22Rv1 (cell line): ENCODE measurements at regions not wholly inside any gene's neighbourhood (a gene's known extent, or its start where the extent isn't known, plus 50 kb on each side); places are given as distances from the start of the nearest gene placed in this dataset.

ENCODE experiments used
- H3K27ac ChIP-seq: fragments of 450-650 bp; 2 replicates; pipeline ENCODE4 v1.5.1; 2017
- ZFX ChIP-seq: fragments of 450-650 bp; IDR thresholded peaks from 2 replicates; pipeline ENCODE4 v1.6.1; 2017; ENCODE audit warnings: antibody characterized with exemption, borderline replicate concordance
- TF ChIP-seq, protein P1 (sequence below): fragments of 450-650 bp; IDR thresholded peaks from 2 replicates; pipeline ENCODE4 v1.5.1; 2017; ENCODE audit warnings: mild to moderate bottlenecking

DNA sequence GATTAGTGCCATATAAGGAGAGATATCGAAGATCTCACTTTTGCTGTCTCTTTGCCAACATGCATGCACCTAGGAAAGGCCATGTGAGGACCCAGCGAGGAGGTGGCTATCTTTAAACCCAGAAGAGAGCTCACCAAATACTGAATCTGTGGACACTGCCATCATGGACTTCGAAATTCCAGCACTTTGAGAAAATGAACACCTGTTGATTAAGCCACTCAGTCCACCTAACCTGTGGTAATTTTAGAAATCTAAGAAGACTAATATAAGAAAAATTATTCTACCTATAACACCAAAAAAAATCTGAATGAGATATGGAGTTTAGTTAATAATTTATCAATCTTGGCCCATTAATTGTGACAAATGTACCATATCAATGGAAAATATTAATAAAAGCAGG, 193.6 kb upstream of the CARD18 start:
- TF ChIP-seq, protein P1, sequence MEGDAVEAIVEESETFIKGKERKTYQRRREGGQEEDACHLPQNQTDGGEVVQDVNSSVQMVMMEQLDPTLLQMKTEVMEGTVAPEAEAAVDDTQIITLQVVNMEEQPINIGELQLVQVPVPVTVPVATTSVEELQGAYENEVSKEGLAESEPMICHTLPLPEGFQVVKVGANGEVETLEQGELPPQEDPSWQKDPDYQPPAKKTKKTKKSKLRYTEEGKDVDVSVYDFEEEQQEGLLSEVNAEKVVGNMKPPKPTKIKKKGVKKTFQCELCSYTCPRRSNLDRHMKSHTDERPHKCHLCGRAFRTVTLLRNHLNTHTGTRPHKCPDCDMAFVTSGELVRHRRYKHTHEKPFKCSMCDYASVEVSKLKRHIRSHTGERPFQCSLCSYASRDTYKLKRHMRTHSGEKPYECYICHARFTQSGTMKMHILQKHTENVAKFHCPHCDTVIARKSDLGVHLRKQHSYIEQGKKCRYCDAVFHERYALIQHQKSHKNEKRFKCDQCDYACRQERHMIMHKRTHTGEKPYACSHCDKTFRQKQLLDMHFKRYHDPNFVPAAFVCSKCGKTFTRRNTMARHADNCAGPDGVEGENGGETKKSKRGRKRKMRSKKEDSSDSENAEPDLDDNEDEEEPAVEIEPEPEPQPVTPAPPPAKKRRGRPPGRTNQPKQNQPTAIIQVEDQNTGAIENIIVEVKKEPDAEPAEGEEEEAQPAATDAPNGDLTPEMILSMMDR, result no peak
- no peak for TF ChIP-seq ZFX
- no peak overlapping the region for H3K27ac ChIP-seq

- TF ChIP-seq, protein P1, result no peak
- no peak for TF ChIP-seq ZFX
- H3K27ac ChIP-seq, result no peak overlapping the region
Observed at GRCh38 chr11:105332171-105332570, 192.6 kb upstream of the CARD18 start.

DNA sequence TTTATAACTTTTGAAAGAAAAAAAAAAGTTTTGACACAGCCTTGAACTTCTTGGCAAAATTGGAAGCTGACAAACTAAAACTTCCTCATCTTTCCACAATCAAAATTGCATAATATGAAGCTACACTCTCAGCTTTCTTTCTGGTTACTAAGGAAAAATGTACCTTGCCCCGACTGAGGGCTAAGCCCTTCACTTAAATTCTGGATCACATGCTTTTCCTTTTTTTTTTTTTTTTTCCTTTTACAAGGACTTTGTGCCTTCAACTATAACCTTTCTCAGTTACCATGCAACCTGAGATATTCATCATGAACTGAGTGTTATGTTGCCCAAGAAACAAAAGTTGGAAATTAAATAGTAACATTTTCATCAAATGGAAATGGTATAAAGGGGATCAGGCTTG, 188.5 kb upstream of the CARD18 start:
- H3K27ac ChIP-seq, result no peak overlapping the region
- TF ChIP-seq, protein P1, result no peak
- TF ChIP-seq ZFX, result no peak

- TF ChIP-seq, protein P1, result no peak
- no peak for TF ChIP-seq ZFX
- H3K27ac ChIP-seq, result no peak overlapping the region
Observed at GRCh38 chr11:105324156-105324555, 184.6 kb upstream of the CARD18 start.

DNA sequence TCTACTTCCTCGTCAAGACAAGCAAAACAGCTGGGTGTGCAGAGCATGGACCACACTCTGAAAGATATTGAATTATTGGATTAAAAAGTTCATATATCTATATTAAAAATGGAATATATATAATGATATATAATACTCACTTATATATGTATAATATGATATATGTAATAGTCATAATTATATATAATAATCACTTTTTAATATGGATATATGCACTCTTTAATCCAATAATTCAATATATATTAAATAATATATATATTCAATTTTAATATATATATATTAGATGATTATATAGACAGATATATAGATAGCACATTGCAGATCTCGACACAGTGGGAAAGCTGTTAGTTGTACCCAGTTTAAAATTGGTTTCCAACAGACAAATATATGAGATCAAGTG, 182.1 kb upstream of the CARD18 start:
- TF ChIP-seq, protein P1, result no peak
- TF ChIP-seq ZFX, result no peak
- H3K27ac ChIP-seq, result no peak overlapping the region

DNA sequence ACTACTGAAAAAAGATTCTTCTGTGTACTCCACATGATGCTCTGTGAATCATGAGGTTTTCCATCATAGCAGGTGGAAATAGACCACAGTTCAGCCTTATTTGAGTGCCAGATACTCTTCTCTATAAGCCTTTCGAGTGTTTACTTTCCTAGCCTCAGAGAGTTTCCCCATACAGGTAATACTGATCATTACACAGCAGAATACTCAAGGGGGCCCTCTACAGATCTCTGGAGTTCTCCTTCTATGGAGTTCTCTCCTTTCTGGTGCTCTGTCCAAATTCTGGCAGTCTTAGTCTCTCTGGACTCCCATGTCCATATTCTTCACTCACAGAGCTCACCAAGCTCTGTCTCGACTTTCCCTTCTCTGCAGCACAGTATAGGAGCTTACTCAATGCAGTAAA, 175.7 kb upstream of the CARD18 start:
- H3K27ac ChIP-seq, result no peak overlapping the region
- TF ChIP-seq, protein P1, result 0 out of 2 replicates have a peak, but pooled peaks have one; percentile 21
- no peak for TF ChIP-seq ZFX

DNA sequence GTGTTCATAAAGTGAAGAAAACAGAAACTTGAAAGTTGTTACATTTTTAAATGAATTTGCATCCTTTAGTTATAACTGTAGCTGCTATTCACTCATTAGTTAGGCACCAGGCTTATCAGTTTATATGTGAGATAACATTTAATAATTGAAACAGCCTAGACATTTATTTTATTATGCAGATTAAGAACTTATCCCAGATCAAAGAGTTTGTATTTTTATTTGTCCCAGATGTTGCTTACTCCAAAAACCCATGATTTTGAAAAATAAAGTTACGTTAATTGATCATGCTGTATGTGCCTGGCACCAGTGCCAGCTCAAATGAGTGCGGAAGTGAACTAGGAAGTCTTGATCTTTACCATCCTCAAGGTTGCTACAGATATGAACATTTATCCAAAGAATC, 172.7 kb upstream of the CARD18 start:
- H3K27ac ChIP-seq, result no peak overlapping the region
- no peak for TF ChIP-seq ZFX
- TF ChIP-seq, protein P1, result no peak
